ENCODE measurements at regions not wholly inside any gene's neighbourhood (a gene's known extent, or its start where the extent isn't known, plus 50 kb on each side); places are given as distances from the start of the nearest gene placed in this dataset.

DNA sequence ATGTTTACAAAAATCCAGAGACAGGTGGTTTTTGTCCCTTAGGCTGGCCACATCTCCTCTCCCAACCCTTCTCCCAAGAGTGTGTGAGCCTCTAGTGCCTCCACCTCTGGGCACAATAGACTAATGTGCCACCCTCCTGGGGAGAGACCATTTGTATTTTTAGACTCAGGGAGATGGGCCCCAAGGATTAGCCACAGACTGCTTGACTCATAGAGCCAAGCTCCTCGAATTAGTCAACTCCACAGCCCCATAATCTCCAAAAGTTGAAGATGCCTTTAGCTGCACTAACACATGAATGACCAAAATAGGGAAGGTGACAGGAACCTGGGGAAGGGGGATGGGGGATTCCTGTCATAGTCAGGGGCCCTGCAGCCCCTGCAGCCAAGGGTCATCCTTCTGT lies 53.0 kb upstream of the LRRC32 start (continued):
- TF ChIP-seq, protein P1, sequence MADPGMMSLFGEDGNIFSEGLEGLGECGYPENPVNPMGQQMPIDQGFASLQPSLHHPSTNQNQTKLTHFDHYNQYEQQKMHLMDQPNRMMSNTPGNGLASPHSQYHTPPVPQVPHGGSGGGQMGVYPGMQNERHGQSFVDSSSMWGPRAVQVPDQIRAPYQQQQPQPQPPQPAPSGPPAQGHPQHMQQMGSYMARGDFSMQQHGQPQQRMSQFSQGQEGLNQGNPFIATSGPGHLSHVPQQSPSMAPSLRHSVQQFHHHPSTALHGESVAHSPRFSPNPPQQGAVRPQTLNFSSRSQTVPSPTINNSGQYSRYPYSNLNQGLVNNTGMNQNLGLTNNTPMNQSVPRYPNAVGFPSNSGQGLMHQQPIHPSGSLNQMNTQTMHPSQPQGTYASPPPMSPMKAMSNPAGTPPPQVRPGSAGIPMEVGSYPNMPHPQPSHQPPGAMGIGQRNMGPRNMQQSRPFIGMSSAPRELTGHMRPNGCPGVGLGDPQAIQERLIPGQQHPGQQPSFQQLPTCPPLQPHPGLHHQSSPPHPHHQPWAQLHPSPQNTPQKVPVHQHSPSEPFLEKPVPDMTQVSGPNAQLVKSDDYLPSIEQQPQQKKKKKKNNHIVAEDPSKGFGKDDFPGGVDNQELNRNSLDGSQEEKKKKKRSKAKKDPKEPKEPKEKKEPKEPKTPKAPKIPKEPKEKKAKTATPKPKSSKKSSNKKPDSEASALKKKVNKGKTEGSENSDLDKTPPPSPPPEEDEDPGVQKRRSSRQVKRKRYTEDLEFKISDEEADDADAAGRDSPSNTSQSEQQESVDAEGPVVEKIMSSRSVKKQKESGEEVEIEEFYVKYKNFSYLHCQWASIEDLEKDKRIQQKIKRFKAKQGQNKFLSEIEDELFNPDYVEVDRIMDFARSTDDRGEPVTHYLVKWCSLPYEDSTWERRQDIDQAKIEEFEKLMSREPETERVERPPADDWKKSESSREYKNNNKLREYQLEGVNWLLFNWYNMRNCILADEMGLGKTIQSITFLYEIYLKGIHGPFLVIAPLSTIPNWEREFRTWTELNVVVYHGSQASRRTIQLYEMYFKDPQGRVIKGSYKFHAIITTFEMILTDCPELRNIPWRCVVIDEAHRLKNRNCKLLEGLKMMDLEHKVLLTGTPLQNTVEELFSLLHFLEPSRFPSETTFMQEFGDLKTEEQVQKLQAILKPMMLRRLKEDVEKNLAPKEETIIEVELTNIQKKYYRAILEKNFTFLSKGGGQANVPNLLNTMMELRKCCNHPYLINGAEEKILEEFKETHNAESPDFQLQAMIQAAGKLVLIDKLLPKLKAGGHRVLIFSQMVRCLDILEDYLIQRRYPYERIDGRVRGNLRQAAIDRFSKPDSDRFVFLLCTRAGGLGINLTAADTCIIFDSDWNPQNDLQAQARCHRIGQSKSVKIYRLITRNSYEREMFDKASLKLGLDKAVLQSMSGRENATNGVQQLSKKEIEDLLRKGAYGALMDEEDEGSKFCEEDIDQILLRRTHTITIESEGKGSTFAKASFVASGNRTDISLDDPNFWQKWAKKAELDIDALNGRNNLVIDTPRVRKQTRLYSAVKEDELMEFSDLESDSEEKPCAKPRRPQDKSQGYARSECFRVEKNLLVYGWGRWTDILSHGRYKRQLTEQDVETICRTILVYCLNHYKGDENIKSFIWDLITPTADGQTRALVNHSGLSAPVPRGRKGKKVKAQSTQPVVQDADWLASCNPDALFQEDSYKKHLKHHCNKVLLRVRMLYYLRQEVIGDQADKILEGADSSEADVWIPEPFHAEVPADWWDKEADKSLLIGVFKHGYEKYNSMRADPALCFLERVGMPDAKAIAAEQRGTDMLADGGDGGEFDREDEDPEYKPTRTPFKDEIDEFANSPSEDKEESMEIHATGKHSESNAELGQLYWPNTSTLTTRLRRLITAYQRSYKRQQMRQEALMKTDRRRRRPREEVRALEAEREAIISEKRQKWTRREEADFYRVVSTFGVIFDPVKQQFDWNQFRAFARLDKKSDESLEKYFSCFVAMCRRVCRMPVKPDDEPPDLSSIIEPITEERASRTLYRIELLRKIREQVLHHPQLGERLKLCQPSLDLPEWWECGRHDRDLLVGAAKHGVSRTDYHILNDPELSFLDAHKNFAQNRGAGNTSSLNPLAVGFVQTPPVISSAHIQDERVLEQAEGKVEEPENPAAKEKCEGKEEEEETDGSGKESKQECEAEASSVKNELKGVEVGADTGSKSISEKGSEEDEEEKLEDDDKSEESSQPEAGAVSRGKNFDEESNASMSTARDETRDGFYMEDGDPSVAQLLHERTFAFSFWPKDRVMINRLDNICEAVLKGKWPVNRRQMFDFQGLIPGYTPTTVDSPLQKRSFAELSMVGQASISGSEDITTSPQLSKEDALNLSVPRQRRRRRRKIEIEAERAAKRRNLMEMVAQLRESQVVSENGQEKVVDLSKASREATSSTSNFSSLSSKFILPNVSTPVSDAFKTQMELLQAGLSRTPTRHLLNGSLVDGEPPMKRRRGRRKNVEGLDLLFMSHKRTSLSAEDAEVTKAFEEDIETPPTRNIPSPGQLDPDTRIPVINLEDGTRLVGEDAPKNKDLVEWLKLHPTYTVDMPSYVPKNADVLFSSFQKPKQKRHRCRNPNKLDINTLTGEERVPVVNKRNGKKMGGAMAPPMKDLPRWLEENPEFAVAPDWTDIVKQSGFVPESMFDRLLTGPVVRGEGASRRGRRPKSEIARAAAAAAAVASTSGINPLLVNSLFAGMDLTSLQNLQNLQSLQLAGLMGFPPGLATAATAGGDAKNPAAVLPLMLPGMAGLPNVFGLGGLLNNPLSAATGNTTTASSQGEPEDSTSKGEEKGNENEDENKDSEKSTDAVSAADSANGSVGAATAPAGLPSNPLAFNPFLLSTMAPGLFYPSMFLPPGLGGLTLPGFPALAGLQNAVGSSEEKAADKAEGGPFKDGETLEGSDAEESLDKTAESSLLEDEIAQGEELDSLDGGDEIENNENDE (IDR thresholded peaks at IDR 0.05; ENCODE audit: insufficient replicate concordance, low read length): no peak
